NOMO-1 (cell line): ENCODE measurements at regions not wholly inside any gene's neighbourhood (a gene's known extent, or its start where the extent isn't known, plus 50 kb on each side); places are given as distances from the start of the nearest gene placed in this dataset.

Source experiments
- DNase-seq, 2 experiments: peaks; one replicate each; lab custom pipeline; 2025; ENCODE audit not compliant: unreplicated experiment in 2 of 2; lab: John Stamatoyannopoulos, UW

DNA sequence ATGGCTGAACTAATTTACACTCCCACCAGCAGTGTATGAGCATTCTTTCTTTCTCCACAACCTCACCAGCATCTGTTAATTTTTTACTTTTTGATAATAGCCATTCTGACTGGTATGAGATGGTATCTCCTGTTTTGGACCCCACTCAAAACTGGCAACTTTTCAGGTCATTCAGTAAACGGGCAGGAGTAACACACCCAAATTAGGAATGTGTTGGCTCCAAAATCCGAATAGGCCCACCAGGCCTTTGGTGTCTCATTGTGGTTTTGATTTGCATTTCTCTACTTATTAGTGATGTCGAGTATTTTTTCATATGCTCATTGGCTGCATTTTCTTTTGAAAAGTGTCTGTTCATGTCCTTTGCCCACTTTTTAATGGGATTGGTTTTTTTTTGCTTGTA is 517.1 kb downstream of the TMEM232 start:
- no peak for DNase-seq

DNA sequence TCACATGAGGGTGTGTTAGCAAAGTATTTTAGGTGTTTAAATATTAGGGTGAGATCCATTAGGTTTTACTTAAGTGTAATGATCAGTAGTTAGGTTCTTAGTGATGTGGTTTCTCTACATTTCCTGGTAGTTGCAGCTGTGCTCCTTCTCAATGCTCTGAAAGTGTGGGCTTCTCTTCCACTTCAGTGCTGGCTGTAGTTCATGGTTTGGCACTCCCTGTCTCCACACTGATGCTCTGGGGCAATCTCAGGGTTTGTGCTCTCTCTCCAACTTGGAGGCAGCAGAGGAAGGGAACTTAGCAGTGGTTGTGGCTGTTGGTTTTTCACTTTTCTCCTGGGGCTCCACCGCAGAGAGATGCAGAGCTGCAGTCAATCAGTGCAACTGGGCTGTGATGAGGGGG is 507.5 kb downstream of the TMEM232 start:
- no peak for DNase-seq

DNA sequence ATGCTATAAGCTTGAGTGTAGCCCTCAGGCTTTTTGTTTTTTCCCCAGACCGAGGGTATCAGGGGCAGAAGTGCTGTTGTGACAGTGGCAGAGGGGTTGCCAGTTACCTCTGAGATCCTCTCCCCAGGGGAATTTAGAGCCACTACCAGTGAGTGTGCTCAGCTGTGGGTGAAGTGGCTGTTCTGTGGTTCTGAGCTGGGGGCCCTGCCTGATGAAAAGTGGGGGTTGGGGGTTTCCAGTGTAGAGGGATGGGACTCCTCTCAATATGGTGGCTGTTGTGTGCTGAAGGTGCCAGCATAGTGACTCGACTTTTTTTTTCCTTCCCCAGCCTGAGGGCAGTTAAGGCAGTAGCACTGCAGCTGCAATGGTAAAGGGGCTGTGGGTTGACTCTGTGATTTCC is 506.7 kb downstream of the TMEM232 start:
- no peak for DNase-seq

DNA sequence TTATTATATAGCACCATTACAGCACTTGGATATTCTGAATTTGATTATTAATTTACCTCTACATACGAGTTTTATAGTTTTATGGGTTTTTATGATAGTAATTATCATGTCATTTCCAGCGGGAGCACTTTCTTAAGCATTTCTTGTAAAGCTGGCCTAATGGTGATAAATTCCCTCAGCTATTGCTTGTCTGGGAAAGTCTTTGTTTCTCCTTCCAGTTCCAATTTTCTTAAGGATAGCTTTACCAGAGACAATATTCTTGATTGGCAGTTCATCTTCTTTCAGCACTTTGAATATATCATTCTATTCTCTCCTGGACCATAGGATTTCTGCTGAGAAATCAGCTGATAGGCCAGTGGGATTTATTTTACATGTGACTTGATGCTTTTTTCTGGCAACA is 505.4 kb downstream of the TMEM232 start:
- DNase-seq, result no peak

DNA sequence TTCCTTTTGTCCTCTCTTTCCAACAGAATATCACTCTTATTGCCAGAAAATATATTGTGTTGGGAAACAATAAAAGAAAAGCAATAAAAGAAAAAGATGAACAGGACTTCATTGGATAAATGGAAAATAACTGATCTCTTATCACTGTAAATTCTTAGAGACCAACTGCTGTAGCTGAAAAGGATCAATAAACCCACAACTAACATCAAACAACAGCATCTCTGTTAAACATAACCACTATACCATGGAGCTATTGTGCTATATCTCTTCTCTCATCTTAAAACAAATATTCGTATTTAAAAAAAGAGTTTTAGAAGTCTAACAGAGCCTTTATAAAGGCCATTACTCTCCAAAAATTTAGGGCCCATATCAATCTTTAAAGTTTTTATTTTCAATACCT is 502.4 kb downstream of the TMEM232 start:
- no peak for DNase-seq

DNA sequence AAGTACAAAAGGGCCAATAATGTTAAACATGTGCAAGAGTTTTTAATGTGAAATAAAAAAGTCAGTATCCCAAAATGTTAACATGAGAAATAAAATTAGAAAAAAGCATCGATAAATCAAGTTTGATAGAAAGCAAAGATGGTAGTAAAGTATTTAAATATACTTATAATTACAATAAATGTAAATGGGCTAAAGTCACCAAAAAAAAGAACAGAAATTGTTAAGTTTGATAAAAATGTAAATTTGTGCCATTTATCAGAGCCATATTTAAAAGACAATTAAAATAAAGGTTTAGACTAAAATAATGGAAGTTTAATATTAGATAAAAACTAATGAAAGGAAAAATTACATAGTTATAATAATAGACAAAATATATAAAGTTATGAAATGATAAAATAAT is 500.5 kb downstream of the TMEM232 start:
- DNase-seq, result no peak

DNA sequence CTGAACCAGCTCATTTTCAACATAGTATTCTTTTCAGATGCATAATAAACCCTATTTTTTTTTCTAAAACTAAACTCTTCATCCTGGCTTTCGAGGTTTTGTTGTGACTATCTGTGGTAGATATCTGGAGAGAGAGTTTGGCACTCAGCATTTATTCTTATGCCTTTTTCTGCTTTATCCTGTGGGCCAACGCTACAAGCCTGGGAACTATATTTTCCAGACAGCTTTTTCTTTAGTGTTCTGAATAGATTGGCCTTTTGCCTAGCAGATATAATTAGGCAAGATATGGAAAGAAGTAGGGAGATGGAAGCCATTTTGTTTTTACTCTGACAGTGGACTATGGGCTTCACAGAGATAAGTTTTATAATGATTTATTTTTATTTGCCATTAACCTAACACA is 486.7 kb downstream of the TMEM232 start:
- no peak for DNase-seq

DNA sequence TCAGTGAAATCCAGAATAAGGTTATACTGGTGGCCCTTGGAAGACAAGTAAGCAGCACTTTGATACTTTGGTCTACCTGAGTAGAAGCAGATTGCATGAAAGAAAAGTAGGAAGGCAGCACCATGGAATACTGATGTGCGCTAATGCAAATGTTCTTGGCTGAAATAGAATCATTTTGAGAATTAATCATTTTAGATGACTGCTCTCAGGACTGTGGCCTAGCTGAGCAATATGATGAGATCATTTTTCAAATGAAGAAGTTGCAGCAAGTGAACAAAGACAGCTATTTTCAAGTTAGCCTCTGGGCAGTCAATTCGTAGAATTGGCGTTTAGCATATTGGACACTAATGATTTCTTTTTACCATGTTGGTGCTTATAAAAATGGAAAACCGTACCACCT is 483.5 kb downstream of the TMEM232 start:
- no peak for DNase-seq

DNA sequence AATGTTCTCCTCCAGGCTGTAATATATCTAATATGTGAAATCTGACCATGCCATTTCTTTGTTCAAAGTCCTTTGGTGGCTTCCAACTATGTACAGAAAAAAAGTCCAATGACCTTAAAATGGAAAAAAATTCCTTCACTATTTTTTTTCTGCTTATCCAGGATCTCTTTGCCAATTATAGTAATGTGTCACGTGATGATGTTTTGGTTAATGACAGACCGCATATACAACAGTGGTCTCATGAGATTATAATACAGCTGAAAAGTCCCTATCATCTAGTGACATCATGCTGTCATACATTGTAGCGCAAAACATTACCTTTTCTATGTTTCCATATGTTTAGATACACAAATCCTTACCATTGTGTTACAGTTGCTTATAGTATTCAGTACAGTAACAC is 477.6 kb downstream of the TMEM232 start:
- DNase-seq, result no peak

DNA sequence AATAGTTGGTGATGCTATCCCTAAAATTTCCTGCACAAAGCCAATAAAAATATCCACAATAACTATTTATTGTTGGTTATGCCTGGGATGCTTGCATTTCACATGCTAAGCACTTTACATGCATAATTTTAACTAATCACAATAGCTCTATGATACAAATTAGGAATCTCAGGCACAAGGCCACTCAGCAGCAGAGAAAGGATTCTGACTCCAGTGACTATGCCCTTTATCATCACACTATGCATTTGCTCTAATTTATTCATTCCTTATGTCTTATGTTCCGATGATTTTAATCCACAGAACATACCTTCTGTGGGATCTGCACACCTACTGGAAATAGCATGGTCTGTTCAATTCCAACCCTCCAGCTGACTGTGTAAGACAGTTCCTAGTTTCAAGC is 476.1 kb downstream of the TMEM232 start:
- no peak for DNase-seq

DNA sequence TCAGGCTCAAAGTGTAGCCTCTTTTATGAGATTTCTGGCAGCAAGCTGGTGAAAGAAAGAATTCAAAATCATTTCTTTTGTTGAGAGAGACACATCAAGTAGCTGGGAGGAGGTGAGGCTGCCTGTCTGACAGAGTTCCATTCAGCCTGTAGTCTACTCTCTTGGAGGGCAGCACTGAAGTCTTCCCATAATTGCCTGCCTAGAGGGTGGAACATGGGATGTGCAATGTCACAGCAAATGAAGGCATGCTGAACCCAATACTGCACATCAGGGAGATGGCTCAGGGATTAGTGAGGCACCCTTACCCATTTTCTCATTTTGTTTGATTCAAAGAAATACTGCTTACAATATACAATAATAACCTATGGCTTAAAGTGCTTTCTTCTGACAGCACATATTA is 475.7 kb downstream of the TMEM232 start:
- DNase-seq, result no peak

DNA sequence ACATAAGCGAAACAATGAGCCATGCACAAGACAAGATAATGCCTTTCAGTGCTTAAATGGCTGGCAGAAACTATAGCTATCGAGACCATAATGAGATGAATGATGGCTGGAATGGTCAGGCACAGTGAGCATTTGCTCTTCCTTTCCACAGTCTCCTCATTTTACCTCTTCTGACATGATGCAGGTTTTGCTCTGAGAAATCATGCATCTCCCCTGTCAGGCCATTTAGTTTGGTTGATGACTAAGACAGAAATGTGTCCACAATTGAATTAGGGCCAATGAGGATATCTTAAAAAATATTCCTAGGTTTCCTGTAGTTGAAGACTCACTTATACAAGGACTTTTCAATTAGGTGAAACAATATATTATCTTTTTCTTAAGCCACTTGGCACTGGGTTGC is 475.1 kb downstream of the TMEM232 start:
- DNase-seq, result no peak

DNA sequence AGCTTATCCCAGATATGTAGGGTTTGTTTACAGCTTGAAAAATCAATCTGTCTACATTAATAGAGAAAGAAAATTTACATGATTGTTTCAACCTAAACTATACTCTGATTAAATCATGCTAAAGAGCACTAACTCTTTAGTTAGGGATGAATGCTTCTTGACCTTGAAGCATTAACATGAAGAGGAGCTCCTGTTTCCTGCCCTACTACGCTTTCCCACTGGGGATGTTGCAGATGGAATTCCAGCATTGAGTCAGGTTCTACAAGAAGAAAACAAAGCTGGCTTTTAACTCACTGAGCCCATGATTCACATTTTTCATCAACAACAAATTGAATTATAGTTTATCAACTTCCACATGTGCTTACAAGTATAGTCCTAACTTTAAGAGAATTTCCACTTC is 471.3 kb downstream of the TMEM232 start:
- DNase-seq, result no peak

DNA sequence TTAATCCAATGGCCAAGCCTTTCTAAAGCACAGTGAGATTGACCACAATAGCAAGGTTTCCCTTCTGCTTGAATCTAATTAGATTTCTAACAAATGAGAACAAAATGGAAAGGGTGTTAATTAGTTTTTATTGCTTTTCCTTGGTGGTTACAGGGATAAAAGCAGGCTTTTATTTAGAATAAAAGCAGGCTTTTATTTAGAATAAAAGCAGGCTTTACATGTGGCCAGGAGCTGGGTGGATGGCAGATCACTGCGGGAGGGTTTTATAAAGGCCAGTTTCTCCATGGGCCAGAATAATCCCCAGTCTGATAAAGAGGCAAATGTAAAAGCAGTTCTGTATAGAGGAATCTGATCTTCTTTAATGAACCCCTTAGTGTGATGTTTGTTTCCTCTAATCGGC is 470.2 kb downstream of the TMEM232 start:
- no peak for DNase-seq

DNA sequence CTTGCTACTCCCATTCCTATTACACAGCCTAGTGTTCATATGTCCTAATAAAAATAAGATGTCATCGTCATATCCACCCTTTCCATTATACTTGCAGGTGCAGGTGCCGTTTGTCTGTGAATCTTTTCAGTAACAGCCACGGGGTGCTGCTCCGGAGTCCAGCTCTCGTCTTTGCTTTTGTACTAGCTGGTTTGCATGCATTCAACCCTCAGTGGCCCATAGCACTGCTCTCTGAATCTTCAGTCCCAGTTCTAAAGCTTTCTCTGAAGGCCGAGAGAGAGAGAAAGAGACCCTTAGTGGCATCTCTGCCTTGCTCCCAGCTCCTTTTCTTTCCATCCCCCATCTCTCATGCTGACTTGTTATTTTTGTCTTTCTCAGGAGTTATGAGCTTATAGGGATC is 468.5 kb downstream of the TMEM232 start:
- DNase-seq, result no peak

DNA sequence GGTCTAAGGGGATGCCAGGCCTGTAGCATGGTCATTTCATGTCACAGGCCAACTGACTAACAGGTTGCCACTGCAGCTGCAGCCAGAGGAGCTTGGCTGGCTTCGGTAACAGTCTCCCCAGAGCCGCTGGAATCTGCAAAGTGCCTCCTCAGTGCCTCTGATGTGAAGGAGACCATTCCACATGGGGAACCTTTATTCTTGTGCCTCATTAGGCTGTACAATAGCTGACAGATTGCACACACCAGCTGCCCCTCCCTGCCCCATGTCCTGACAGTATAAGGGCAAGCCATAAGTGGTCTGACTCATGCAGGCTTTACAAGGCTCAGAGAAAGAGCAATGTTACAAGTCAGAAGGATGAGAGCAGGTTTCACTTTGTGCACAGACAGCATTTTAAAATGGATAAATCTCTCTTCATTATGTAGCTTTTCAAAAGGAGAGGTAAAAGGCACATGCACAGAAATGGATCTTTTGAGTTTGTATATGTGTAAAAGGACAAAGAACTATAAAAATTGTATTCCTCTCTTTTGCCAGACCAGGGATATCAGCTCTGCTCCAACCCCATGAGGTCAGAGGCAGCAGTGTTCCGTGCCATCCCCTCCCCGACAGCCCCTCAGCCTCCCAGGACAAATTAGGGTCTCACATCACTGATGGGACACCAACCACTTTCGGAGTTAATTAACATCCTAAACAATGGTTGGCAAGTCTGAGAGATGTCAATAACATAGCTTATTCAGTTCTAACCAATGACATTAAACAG is 467.8 kb downstream of the TMEM232 start:
- DNase-seq, result no peak

DNA sequence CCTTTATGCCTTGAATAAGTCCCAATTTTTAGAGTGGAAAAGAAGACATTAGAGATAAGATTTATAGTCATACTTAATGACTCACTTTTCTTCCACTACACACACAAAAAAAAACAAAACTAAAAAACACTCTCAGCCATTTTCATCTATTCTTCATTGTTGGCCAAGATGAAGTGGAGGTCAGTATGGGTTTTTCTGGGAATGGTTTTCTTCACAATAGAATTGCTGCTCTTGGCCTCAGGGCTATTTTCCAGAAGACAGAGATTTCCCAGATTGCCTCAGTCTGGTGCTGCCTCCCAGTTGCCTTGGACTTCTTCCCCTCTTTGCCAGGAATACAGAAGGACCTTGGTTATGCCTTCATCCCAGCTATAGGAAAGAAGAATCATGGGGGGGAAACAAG is 463.7 kb downstream of the TMEM232 start:
- DNase-seq, result no peak

DNA sequence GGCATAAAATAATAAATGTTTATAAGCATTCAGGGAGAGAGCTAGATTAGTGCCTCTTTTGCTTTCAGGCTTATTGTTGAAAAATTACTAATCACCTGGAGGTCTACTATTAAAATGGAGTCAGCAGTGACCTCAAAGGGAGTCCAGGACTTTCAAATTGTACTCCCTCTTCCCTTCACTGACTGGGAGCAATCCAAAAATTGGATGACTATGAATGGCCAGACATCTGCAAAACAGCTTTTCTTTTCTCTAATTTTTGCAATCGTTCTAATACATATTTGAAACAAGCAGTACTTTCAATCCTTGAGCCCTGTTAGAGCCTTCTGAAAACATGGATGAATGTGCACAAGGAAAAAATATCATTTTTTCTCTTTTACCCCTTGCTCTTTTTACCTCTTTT is 461.8 kb downstream of the TMEM232 start:
- DNase-seq, result no peak

DNA sequence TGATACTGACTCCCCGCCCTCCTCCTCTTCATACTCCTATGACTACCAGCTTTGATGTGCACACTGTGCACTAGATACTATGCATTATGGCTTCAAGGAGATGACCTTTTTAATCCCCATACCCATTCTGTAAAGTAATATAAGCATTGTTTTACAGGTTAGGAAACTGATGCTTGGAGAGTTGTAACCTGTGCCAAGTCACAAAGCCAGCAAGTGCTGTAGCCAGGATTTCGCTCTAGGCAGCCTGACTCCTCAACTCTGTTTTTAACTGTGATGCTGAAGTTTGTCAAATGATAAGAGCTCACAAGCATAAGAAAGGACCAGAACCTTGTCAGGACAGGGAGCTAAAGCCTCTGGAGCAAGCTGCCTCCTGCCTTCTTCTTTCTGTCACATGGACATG is 461.3 kb downstream of the TMEM232 start:
- DNase-seq, result no peak

DNA sequence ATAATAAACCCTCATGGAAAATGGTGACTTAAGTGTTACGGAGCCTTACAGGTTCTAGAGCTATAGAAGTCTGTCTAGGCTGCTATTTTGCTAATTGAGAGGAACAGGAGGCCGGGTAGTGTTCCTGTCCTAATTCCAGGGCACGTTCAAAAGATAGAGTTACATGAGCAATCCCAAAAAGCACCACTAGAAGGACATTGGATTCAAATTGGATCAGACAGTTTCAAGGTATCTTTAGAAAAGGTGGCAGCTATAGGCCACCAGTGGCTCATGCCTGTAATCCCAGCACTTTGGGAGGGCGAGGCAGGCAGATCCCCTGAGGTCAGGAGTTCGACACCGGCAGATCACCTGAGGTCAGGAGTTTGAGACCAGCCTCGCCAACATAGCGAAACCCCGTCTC is 458.8 kb downstream of the TMEM232 start:
- DNase-seq, result no peak

DNA sequence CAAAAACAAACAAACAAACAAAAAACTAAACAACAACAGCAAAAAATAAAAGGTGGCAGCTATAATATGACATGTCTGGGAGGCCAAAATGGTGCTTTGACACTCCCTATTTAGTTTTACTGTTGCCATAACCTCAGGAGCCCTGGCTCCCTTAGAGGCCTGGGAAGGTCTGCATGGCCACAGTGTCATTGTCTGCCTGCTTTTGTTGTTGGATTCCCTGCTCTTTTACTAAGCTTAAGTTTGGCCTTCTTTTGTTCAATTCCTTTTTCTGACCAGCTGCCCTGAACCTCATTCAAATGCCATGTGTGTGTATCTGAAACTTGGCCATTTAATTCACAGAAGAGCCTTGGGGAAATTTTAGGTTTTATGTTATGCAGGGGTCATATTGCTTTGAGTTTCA is 458.2 kb downstream of the TMEM232 start:
- no peak for DNase-seq

DNA sequence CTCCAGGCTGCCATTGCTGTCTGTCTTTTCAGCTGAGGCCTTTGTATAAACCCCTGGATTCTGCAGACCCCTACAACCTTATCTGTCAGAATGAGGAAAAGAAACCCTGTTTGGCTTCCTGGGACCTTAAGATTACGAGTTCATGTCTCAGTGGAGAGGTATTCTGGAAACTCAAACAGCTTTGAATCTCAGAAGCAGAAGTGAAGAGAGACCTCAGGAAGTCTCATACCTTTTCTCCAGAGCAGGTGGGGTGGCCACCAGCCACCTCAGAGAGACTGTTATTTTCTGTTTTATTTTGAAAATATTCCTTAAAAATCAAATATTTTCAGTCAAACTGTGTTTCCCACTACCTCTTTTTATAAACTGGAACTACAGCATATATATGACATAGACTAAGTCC is 457.5 kb downstream of the TMEM232 start:
- DNase-seq, result no peak

DNA sequence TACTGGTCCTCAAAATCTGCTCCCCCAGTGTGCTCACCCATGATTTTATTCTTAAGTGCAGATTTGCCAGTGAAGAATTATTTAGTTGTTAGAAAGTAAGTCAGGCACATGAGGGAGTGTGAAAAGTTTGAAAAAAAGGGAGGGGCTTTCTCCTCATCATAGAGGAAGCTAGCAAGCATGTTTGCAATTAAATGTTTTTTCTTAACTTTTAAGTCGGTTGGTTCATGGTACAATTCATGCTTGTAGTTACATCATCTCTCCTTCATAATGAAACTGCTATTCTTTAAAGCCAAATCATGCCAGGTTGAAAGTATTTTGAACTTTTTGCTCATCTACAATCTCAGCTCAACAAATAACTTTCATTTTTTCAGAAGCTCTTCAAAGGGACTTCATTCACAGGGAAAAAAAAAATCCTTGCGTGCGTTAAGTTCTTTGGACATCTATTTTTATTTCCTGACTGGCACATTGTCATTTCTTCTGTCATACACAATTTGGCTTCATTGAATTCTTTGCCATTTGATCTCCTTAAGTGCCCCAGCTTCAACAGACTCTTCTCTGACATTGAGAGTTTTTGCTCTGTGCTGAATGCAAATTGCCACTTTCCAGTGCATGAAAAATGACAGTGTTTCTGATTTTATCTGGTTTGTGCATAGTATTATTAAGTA is 456.9 kb downstream of the TMEM232 start:
- no peak for DNase-seq
